Esophagus squamous epithelium (tissue), 5 donors: ENCODE measurements at regions not wholly inside any gene's neighbourhood (a gene's known extent, or its start where the extent isn't known, plus 50 kb on each side); places are given as distances from the start of the nearest gene placed in this dataset.

Source experiments
- DNase-seq: peaks from one replicate; lab custom pipeline; 2025; lab: John Stamatoyannopoulos, UW
- H3K27ac ChIP-seq, 4 donors: fragments of 200-600 bp; sonication (generic); one replicate each; pipeline ENCODE4 v1.5.1; 2016 to 2019; ENCODE audit warnings: mild to moderate bottlenecking in 1 of 4
- H3K27me3 ChIP-seq, 4 donors: fragments of 200-600 bp; sonication (generic); 1 replicate in 3 of 4; 2 replicates in 1 of 4; pipeline versions ENCODE4 v1.5.1 to v1.6.0; 2017 to 2021; ENCODE audit warnings: antibody characterized with exemption in 1 of 4
- H3K36me3 ChIP-seq, 3 donors: fragments of 200-600 bp; sonication (generic); one replicate each; pipeline ENCODE4 v1.5.1; 2016 to 2019
- H3K4me1 ChIP-seq, 3 donors: fragments of 200-600 bp; sonication (generic); one replicate each; pipeline ENCODE4 v1.5.1; 2017 to 2019
- H3K4me3 ChIP-seq, 4 donors: fragments of 200-600 bp; sonication (generic); 1 replicate in 3 of 4; 2 replicates in 1 of 4; pipeline ENCODE4 v1.5.1; 2016 to 2019; ENCODE audit warnings: mild to moderate bottlenecking in 2 of 4, moderate library complexity in 1 of 4
- H3K9me3 ChIP-seq, 3 donors: fragments of 200-600 bp; sonication (generic); one replicate each; pipeline ENCODE4 v1.5.1; 2016 to 2019
- POLR2A ChIP-seq, 4 donors: fragments of 450-650 bp; IDR thresholded peaks; one replicate each; pipeline ENCODE4 v1.6.1; 2017; ENCODE audit warnings: antibody characterized with exemption in 4 of 4, mild to moderate bottlenecking in 4 of 4, moderate library complexity in 3 of 4
- WGBS, 2 donors: methylation state at CpG; one replicate each; pipeline ENCODE4 v1.1.5; 2018; 5-methylcytosine and 5-hydroxymethylcytosine counted together
- intact Hi-C: fragments of 100-400 bp; cut with DNase I; formaldehyde crosslinking; loops from one replicate; pipeline ENCODE4 v1.15.0; 2022
- TF ChIP-seq, protein P1 (sequence below), 6 experiments: fragments of 450-650 bp in 4 of 6; fragments of 200-600 bp in 2 of 6; sonication (generic) in 2 of 6; IDR thresholded peaks; one replicate each; pipeline ENCODE4 v1.5.1; 2016 to 2019; ENCODE audit warnings: antibody characterized with exemption in 6 of 6, mild to moderate bottlenecking in 4 of 6, moderate library complexity in 4 of 6
- donor health status: DM: yes; HTN: yes; CAD: no.

DNA sequence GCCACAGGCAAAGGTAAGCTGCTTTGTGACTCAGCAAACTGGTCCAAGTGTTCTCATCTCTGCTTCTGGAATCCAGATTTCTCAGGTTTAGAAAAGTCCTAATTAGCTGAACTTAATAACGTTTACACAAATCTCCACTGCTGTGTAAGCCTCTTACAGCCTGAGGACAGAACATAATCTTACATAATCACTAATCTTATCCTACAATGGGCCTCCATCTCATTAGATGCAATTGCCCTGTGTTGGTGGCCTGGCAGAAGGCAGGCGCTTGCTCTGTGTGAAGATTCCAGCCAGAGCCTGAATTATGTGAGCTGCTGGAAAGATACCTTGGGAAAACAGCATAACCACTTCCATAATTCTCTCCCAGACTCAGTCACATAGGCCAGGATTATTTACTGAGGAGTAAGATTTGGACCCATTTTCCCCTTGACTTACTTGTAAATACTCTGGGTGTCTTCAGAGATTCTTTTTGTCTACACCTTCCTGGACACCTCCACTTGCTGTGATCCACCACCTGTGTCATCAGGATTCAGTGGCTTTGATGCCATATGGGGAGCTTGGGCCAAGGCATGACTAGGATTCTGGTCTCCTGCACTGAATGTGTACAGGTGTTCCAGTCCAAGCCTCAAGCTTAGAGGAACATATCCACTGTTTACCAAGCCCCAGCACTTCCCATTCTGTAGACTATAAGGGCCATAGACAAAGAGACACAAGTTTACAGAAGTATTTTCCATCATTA, 104.4 kb downstream of the C6orf118 start:
- intact Hi-C loops, result no loop called here
- Histone ChIP-seq H3K36me3 (no peaks in the 10 kb centered on the region), H3K4me3 (no peak overlapping the region), H3K9me3 (no peaks in the 10 kb centered on the region), H3K27ac (no peak overlapping the region), H3K4me1 (no peaks in the 10 kb centered on the region), H3K27me3 (no peaks in the 10 kb centered on the region)
- DNase-seq, result no peak
- 54 to 62% methylated on average over 2 of the region's 2 CpGs for WGBS, 2 donors
- TF ChIP-seq POLR2A (IDR thresholded peaks at IDR 0.05), result no peak
- TF ChIP-seq, protein P1, sequence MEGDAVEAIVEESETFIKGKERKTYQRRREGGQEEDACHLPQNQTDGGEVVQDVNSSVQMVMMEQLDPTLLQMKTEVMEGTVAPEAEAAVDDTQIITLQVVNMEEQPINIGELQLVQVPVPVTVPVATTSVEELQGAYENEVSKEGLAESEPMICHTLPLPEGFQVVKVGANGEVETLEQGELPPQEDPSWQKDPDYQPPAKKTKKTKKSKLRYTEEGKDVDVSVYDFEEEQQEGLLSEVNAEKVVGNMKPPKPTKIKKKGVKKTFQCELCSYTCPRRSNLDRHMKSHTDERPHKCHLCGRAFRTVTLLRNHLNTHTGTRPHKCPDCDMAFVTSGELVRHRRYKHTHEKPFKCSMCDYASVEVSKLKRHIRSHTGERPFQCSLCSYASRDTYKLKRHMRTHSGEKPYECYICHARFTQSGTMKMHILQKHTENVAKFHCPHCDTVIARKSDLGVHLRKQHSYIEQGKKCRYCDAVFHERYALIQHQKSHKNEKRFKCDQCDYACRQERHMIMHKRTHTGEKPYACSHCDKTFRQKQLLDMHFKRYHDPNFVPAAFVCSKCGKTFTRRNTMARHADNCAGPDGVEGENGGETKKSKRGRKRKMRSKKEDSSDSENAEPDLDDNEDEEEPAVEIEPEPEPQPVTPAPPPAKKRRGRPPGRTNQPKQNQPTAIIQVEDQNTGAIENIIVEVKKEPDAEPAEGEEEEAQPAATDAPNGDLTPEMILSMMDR (IDR thresholded peaks at IDR 0.05), result no peak

DNA sequence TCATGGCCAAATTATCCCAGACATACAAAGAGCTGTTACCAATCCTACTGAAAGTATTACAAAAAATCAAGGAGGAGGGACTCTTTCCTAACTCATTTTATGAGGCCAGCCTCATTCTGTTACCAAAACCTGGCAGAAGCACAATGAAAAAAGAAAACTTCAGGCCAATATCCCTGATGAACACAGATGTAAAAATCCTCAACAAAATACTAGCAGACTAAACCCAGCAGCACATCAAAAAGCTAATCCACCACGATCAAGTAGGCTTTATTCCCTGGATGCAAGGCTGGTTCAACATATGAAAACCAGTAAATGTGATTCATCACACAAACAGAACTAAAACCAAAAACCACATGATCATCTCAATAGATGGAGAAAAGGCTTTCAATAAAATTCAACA, 109.2 kb downstream of the C6orf118 start:
- no peak for TF ChIP-seq POLR2A (IDR thresholded peaks at IDR 0.05)
- TF ChIP-seq, protein P1 (IDR thresholded peaks at IDR 0.05), result no peak
- no peaks in the 10 kb centered on the region for H3K27me3 ChIP-seq
- intact Hi-C loops, result no loop called here

DNA sequence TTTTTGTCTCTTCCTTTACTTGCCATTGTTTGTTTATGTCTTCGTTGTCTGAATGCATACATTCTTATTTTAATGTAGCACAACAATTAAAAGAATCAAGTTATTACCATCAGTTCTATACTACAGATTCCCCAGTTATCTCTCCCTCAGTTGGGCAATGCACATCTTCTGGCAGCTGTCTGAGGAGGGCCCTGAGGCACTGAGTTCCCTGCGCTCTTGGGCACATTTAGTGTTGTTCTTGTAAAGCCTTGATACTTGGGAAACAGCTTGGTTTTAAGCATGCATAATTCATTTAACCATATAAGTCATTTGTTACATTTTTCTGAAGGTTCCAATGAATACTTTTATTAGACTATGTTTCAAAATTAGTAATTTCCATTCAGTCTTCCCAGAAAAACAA, 117.9 kb downstream of the C6orf118 start:
- Histone ChIP-seq H3K27ac (no peak overlapping the region), H3K27me3 (no peaks in the 10 kb centered on the region), H3K4me3 (no peak overlapping the region), H3K36me3 (no peaks in the 10 kb centered on the region), H3K4me1 (no peaks in the 10 kb centered on the region), H3K9me3 (peaks cover 0 to 8% (median 0%) of the 10 kb centered on the region in 3 donors)
- DNase-seq, result no peak
- intact Hi-C loops, result no loop called here
- 73 to 76% methylated on average over 2 of the region's 2 CpGs for WGBS, 2 donors
- TF ChIP-seq, protein P1 (IDR thresholded peaks at IDR 0.05), result no peak
- no peak for TF ChIP-seq POLR2A (IDR thresholded peaks at IDR 0.05)

More for the DNA sequence above, 109.2 kb downstream of the C6orf118 start:
- 45 to 62% methylated on average over 1 of the region's 1 CpG for WGBS, 2 donors
- no peak for DNase-seq
- H3K36me3 ChIP-seq, result no peaks in the 10 kb centered on the region
- no peak overlapping the region for H3K4me3 ChIP-seq
- H3K27ac ChIP-seq, result no peak overlapping the region
- peaks cover 0 to 4% (median 0%) of the 10 kb centered on the region in 3 donors for H3K9me3 ChIP-seq
- H3K4me1 ChIP-seq, result no peaks in the 10 kb centered on the region

DNA sequence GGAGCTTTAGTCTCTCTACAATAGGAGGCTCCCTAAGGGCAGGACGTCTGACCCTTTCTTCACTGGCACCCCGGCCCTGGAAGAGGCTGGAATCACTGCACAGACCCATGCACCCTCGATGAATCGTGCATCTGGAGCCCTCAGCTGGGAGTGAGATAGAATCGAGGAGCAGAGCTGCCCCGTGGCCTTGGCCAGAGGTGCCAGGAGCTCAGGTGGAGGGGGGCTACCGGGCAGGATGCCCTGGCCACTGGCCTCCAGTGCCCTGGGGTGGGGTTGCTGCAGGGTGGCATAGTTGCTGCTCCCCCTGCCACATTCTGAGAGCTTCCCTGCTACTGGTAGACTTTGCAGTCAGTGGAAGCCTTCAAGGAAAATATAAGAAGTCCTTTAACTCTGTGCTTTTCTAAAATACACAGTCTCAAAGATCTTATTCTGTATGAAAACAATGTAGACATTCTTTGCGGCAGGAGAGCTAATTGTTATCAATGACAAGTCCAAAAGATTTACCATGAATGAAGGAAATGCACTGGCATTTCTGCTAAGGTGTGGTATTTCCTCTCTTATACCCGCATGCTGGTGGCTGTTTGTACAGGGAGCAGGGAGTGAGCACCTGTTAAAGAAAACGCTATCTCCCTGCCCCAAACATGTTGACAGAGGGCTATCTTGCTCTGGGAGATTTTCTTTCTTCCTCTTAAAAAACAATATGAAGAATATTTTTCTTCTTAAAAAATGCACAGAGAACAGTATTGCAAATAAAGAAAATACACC, 122.8 kb downstream of the C6orf118 start:
- intact Hi-C loops, result no loop called here
- Histone ChIP-seq H3K36me3 (no peaks in the 10 kb centered on the region), H3K27me3 (no peaks in the 10 kb centered on the region), H3K4me1 (no peaks in the 10 kb centered on the region), H3K27ac (no peak overlapping the region), H3K9me3 (no peaks in the 10 kb centered on the region), H3K4me3 (no peak overlapping the region)
- 51 to 55% methylated on average over 5 to 9 of the region's 10 CpGs for WGBS, 2 donors
- DNase-seq, result no peak
- TF ChIP-seq, protein P1 (IDR thresholded peaks at IDR 0.05), result no peak
- TF ChIP-seq POLR2A (IDR thresholded peaks at IDR 0.05), result no peak

DNA sequence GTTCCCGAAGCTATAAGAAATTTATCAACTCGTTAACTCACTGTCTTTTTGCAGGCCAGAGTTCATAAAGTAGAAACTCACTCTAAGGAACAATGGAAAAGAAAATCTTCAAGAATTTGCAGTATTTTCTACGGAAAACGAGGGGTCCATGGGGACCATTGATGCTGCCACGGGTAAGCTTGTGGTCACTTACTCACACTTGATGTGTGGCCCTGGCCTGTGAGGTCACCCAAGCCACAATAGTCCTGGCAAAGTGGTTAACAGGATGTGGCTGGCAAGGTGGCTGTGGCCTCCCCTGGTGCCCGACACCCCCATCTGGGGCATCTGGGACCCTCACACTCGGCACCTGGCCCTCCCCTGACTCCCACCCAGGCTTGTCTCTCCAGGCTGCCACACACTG, 123.4 kb downstream of the C6orf118 start:
- no peak for DNase-seq
- Histone ChIP-seq H3K4me3 (no peak overlapping the region), H3K9me3 (no peaks in the 10 kb centered on the region), H3K36me3 (no peaks in the 10 kb centered on the region), H3K27ac (no peak overlapping the region), H3K27me3 (no peaks in the 10 kb centered on the region), H3K4me1 (no peaks in the 10 kb centered on the region)
- 65 to 74% methylated on average over 7 of the region's 7 CpGs for WGBS, 2 donors
- intact Hi-C loops, result no loop called here
- TF ChIP-seq, protein P1 (IDR thresholded peaks at IDR 0.05), result no peak
- no peak for TF ChIP-seq POLR2A (IDR thresholded peaks at IDR 0.05)
